OCI-LY1 (cell line): ENCODE measurements at regions not wholly inside any gene's neighbourhood (a gene's known extent, or its start where the extent isn't known, plus 50 kb on each side); places are given as distances from the start of the nearest gene placed in this dataset.

Source experiments
- H2AFZ ChIP-seq: fragments of 200-600 bp; sonication (generic), shearing (Covaris generic); 2 replicates; pipeline ENCODE4 v1.6.0; 2014; ENCODE audit warnings: antibody characterized with exemption, mild to moderate bottlenecking, low read length
- H3F3A ChIP-seq: fragments of 200-600 bp; sonication (generic), shearing (Covaris generic); 2 replicates; pipeline ENCODE4 v1.6.0; 2014; ENCODE audit warnings: mild to moderate bottlenecking, antibody characterized with exemption, low read length, moderate library complexity; ENCODE audit not compliant: insufficient read depth
- H3K27ac ChIP-seq: fragments of 200-600 bp; sonication (generic); 2 replicates; pipeline ENCODE4 v1.5.1; 2014; ENCODE audit warnings: low read length, mixed run types, mild to moderate bottlenecking, low read depth; ENCODE audit not compliant: poor library complexity, severe bottlenecking
- H3K27me3 ChIP-seq: fragments of 200-600 bp; sonication (generic); 2 replicates; pipeline ENCODE4 v1.6.0; 2014; ENCODE audit warnings: antibody characterized with exemption, mild to moderate bottlenecking, low read length, moderate library complexity; ENCODE audit not compliant: insufficient read depth
- H3K36me3 ChIP-seq: fragments of 200-600 bp; sonication (generic); 2 replicates; pipeline ENCODE4 v1.6.1; 2014; ENCODE audit warnings: mild to moderate bottlenecking, antibody characterized with exemption, low read length, moderate library complexity, mixed read lengths; ENCODE audit not compliant: insufficient read depth
- H3K4me1 ChIP-seq: fragments of 200-600 bp; sonication (generic); 2 replicates; pipeline ENCODE4 v1.5.1; 2014; ENCODE audit warnings: mild to moderate bottlenecking, low read length, moderate library complexity; ENCODE audit not compliant: insufficient read depth, severe bottlenecking
- H3K4me2 ChIP-seq: fragments of 200-600 bp; sonication (generic), shearing (Covaris generic); 2 replicates; pipeline ENCODE4 v1.6.1; 2014; ENCODE audit warnings: low read length
- H3K4me3 ChIP-seq: fragments of 200-600 bp; sonication (generic); 2 replicates; pipeline ENCODE4 v1.5.1; 2014; ENCODE audit warnings: low read length, low read depth, mild to moderate bottlenecking, mixed read lengths; ENCODE audit not compliant: poor library complexity, severe bottlenecking
- H3K79me2 ChIP-seq: fragments of 200-600 bp; shearing (Covaris generic); 2 replicates; pipeline ENCODE4 v1.6.1; 2016; ENCODE audit warnings: mixed run types, low read length, mixed read lengths; ENCODE audit not compliant: insufficient read depth
- H3K9ac ChIP-seq: fragments of 200-600 bp; sonication (generic), shearing (Covaris generic); 2 replicates; pipeline ENCODE4 v1.6.1; 2014; ENCODE audit warnings: mild to moderate bottlenecking, low read length, mixed read lengths
- H3K9me2 ChIP-seq: fragments of 200-600 bp; sonication (generic), shearing (Covaris generic); 2 replicates; pipeline ENCODE4 v1.6.1; 2014; ENCODE audit warnings: low read depth, mild to moderate bottlenecking, low read length, mixed read lengths
- H3K9me3 ChIP-seq: fragments of 200-600 bp; shearing (Covaris generic); 2 replicates; pipeline ENCODE4 v1.6.1; 2014; ENCODE audit warnings: low read length, mixed read lengths
- H4K20me1 ChIP-seq: fragments of 200-600 bp; sonication (generic), shearing (Covaris generic); 2 replicates; pipeline ENCODE4 v1.6.0; 2016; ENCODE audit warnings: mild to moderate bottlenecking, low read length; ENCODE audit not compliant: insufficient read depth
- CTCF ChIP-seq: fragments of 200-600 bp; sonication (generic), shearing (Covaris generic); IDR thresholded peaks from 2 replicates; pipeline ENCODE4 v1.5.1; 2017; ENCODE audit warnings: mild to moderate bottlenecking, antibody characterized with exemption, low read length, moderate library complexity, mixed read lengths
- EZH2 ChIP-seq: fragments of 200-600 bp; sonication (generic), shearing (Covaris generic); IDR thresholded peaks from 2 replicates; pipeline ENCODE4 v1.8.0; 2017; ENCODE audit warnings: borderline replicate concordance, mixed run types, mild to moderate bottlenecking, antibody characterized with exemption, low read length, moderate library complexity, mixed read lengths

GRCh38 chr6:169991913-169992312 is 240.5 kb downstream of the ERMARD start:
- no peaks in the 10 kb centered on the region for H3K79me2 ChIP-seq
- H3K9ac ChIP-seq: no peak overlapping the region
- H3K9me3 ChIP-seq: no peaks in the 10 kb centered on the region
- H3K27ac ChIP-seq: no peak overlapping the region
- no peaks in the 10 kb centered on the region for H3F3A ChIP-seq
- no peak overlapping the region for H3K4me3 ChIP-seq
- TF ChIP-seq CTCF: no peak
- TF ChIP-seq EZH2: no peak
- peaks cover 10% of the 10 kb centered on the region for H3K4me1 ChIP-seq
- H2AFZ ChIP-seq: no peak overlapping the region
- H4K20me1 ChIP-seq: no peaks in the 10 kb centered on the region
- H3K9me2 ChIP-seq: no peaks in the 10 kb centered on the region
- no peaks in the 10 kb centered on the region for H3K27me3 ChIP-seq
- H3K4me2 ChIP-seq: no peak overlapping the region
- no peaks in the 10 kb centered on the region for H3K36me3 ChIP-seq

- Histone ChIP-seq H3K4me1 (peaks cover 10% of the 10 kb centered on the region), H3K4me3 (no peak overlapping the region), H3K27ac (no peak overlapping the region), H3K79me2 (no peaks in the 10 kb centered on the region), H2AFZ (no peak overlapping the region), H3K4me2 (no peak overlapping the region), H3K9ac (no peak overlapping the region), H3K27me3 (no peaks in the 10 kb centered on the region), H3F3A (no peaks in the 10 kb centered on the region), H3K9me2 (no peaks in the 10 kb centered on the region), H3K9me3 (no peaks in the 10 kb centered on the region), H3K36me3 (no peaks in the 10 kb centered on the region), H4K20me1 (no peaks in the 10 kb centered on the region)
- TF ChIP-seq CTCF (no peak), EZH2 (no peak)
These were observed 239.6 kb downstream of the ERMARD start for GRCh38 chr6:169991031-169991390.

GRCh38 chr6:169990095-169991030 is 238.9 kb downstream of the ERMARD start:
- H3K9ac ChIP-seq: no peak overlapping the region
- no peaks in the 10 kb centered on the region for H3K9me3 ChIP-seq
- no peaks in the 10 kb centered on the region for H3F3A ChIP-seq
- H2AFZ ChIP-seq: no peak overlapping the region
- TF ChIP-seq CTCF: peak; percentile 46; the same call in 1 of the 2 replicates
- TF ChIP-seq EZH2: no peak
- H3K4me1 ChIP-seq: peaks cover 10% of the 10 kb centered on the region
- H4K20me1 ChIP-seq: no peaks in the 10 kb centered on the region
- H3K4me3 ChIP-seq: peak overlapping the region; percentile 35
- H3K27me3 ChIP-seq: no peaks in the 10 kb centered on the region
- no peaks in the 10 kb centered on the region for H3K9me2 ChIP-seq
- no peaks in the 10 kb centered on the region for H3K36me3 ChIP-seq
- H3K27ac ChIP-seq: no peak overlapping the region
- H3K79me2 ChIP-seq: no peaks in the 10 kb centered on the region
- peak overlapping the region; percentile 56 for H3K4me2 ChIP-seq
